SK-N-MC (cell line): ENCODE measurements at regions not wholly inside any gene's neighbourhood (a gene's known extent, or its start where the extent isn't known, plus 50 kb on each side); places are given as distances from the start of the nearest gene placed in this dataset.

Experiments used
- EZH2 ChIP-seq: fragments of 200-600 bp; sonication (generic); IDR thresholded peaks from one replicate; pipeline ENCODE4 v1.6.1; 2017; ENCODE audit warnings: antibody characterized with exemption
- POLR2AphosphoS5 ChIP-seq: IDR thresholded peaks from 2 replicates; pipeline ENCODE4 v1.6.1; 2012; ENCODE audit warnings: mild to moderate bottlenecking, low read depth, low read length, borderline replicate concordance

DNA sequence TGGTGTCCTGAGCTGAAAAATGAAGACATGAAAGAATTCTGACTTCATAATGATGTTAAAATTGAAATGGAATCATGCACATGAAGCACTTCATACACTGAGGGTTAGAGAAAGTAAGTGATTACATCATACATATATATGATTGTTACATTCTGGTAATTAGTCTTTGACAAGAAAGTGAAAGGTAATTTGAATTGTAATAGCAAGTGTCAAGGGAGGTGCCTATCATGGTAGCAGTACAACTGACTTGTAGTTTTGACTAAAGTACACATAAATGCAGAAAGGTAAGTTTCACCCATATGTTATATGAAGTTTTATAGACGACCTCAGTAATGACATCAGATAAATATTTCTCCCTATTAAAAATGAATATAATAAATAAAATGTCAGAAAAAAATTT lies 1325.0 kb upstream of the GOT2 start:
- no peak for TF ChIP-seq EZH2
- no peak for TF ChIP-seq POLR2AphosphoS5
